GM19240 (cell line): ENCODE measurements at regions not wholly inside any gene's neighbourhood (a gene's known extent, or its start where the extent isn't known, plus 50 kb on each side); places are given as distances from the start of the nearest gene placed in this dataset.
"Not testable (repeated sequence)": the region's sequence is repeated elsewhere in the genome, so short reads cannot be mapped to it uniquely, and the experiment has no call there.

Experiments
- DNase-seq: peaks from one replicate; pipeline ENCODE4 v3.0.0; 2011; ENCODE audit warnings: low spot score; ENCODE audit not compliant: insufficient read length

DNA sequence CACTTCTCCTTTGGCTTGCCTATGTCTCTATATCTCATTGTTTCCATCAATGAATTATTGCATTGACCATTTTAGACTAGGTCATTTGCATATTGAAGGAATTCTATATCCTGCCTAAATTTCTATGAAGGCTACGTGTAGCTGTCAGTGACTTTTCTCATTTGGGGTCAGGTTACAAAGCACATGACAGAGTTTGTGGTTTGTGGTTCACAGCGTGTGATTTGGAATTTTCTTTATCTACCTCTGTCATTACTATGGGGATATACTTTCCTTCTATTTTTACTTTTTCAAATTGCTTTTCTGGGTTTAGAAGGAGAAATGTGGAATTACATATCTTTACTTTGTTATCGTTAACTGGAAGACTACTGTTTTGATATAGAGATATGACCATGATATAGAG, 317.3 kb upstream of the CFAP20DC start:
- DNase-seq = no peak

DNA sequence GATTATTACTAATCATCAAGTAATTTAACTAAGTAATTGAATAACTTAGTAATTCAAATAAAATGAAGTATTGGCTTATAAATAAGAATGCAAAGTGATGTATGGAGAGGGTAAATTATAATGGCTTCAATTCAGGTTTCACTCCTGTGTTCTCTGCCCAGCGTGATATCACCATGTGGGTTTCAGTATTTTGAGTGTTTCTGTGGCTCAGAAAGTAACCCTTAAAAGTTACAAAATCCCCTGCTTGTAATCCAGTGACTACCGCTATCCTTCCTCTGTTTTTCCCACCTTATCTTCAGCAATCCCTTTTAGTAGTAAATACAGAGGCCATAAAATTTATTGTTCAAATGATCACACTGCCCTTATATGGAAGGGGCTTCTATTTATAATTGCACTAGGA, 316.4 kb upstream of the CFAP20DC start:
- no peak for DNase-seq

- no peak for DNase-seq
Measured at GRCh38 chr3:59364496-59364895, 314.7 kb upstream of the CFAP20DC start.

GRCh38 chr3:59360312-59360711, 310.5 kb upstream of the CFAP20DC start:
- not testable (repeated sequence) for DNase-seq

DNA sequence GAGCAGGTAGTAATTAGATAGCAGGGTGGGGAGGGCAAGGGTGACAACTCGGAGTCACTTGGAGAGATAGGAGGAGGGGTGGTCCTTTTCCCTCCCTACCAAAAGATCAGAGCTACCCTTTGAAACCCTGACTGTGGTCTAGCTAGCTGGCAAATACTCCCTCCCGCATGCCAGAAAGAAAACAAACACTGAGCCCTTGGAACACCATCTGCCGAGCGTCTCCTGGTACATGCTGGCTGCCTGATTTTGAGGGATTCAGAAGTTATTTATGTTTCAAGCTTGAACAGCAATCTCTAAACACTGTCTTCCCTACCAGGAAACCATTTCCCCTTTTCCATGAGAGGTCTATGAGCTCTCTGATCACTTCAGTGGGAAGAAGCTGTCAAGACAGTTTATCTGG, 291.6 kb upstream of the CFAP20DC start:
- no peak for DNase-seq

DNA sequence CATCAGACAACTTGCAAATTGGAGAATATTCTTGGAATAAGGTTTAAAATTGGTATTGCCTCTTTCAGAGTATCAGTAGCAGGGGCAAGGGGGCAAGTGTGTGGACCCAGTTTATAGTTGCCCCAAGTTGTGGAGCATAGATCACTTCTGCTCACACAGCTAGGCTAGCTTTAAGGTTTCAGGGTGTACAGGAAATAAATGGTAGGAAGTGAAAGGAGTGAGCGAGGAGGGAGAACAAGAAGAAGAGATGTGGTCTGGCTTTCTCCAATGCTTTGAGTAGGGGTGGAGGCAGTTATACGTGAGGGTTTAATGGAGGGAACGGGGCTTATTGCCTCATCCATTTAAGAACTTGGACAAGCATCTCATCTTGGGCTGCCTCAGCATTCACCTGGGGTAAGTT, 290.0 kb upstream of the CFAP20DC start:
- DNase-seq = no peak

DNA sequence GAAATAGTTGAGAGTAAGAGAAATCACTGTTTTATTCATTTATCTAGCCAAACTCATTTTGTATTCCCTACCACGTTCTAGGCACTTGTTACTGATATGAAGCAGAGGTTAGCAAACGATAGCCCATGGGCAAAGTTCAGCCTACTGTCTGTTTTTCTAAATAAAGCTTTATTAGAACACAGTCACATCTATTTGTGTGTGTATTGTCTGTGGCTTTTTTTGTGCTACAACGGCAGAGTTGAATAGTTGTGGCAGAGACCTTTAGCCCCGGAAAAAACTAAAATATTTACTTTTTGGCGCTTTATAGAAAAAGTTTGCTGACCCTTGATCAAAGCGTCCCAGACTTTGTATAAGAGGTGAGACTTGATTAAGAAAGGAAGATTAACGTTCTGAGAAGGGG, 289.1 kb upstream of the CFAP20DC start:
- DNase-seq = no peak

- DNase-seq = no peak
Measured at GRCh38 chr3:59335338-59335737, 285.5 kb upstream of the CFAP20DC start.

- DNase-seq = no peak
Measured at GRCh38 chr3:59334585-59334984, 284.8 kb upstream of the CFAP20DC start.

DNA sequence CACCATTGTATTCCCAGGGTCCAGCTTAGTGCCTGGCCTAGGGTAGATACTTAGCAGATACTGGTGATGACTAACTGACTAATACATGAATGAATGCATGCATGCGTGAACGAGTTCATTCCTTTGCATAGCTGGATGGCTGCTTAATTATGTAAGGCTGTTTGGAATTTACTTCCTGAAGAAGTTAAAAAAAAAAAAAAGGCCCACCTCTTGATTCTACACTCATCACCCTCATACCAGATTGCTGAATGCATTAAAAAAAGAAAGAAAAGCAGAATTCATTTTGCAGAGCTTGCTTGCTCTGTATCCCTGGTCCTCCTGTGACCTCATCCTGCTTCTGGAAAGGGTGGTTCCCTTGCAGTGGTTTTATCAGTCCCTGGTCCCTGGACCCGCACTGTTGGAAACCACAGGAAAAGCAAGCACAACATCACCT, 277.6 kb upstream of the CFAP20DC start:
- DNase-seq = no peak

DNA sequence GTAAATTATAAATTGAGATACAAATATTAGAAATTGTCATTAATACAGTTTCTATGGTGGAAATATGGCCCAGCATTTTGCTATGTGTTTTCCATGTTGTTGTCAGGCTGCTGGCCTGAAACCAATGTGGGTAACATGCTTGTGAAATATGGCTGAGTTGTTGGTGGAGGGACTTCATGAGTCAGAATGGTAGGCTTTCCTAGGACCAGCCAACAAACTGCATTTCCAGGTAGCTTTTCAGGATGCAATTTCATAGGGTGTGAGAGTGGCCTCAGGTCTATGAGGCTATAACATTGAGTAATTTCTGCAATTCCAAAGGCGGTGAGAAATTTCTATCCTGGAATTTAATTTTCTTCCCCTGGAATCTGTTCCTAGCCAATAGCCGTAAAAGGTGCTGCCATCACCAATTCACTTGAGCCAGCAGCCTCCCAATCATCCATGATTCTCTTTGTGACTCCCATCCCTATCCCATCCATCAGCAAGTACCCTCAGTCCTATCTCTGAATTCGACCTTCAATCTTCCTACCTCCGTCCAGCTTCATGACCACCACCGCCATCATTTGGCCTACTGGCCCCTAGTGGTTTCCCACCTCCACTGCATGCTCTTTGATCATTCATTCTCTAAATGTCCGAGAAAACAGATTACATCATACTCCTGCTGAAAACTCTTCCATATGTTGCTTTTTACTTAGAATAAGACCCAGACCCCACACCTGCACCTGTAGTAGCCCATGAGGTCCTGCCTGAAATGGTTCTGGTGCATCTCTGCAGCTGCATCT, 276.6 kb upstream of the CFAP20DC start:
- DNase-seq = no peak

GRCh38 chr3:59321881-59322540, 272.2 kb upstream of the CFAP20DC start:
- no peak for DNase-seq

DNA sequence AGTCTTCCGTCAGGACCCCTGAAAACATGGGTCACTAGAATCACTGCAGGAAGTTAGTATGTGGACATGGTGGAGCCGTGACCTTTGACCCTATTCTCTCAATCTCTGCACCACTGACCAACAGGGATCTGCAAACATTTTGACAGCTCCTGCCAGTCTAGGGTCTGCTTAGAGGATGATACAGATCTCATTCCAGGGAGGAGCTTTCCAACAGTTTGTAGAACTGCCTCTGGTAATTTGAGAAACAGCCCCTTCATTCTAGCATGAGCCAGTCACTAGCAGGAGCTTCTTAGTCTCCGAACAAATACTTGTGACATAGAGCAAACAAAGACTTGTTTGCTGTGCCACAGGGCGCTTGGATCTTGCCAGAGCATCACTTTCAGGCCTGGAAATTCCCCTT, 270.3 kb upstream of the CFAP20DC start:
- no peak for DNase-seq

- no peak for DNase-seq
Measured at GRCh38 chr3:59319442-59319841, 269.6 kb upstream of the CFAP20DC start.

GRCh38 chr3:59318881-59319280, 269.1 kb upstream of the CFAP20DC start:
- DNase-seq = no peak

- DNase-seq = no peak
Measured at GRCh38 chr3:59317386-59317785, 267.6 kb upstream of the CFAP20DC start.

- DNase-seq = no peak
Measured at GRCh38 chr3:59316688-59317275, 267.0 kb upstream of the CFAP20DC start.

DNA sequence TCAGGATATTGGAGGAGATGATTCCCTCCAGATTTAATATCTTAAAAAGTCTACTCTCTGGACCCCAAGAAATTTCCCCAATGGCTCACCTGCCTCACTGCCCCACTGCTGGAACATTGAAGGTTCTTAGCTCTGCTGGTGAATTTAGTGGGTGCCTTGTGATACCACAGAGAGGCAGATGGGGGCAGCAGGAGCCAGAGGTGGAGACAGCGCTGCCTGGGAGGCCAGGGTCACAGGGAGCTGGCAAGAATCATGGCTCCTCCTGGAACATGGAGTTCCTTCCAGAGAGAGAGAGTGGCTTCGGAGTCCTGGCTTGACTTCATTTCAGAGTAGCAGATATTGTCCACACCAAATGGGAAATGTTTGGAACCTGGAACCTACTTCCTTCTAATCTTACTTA, 263.5 kb upstream of the CFAP20DC start:
- DNase-seq = peak; percentile 8

DNA sequence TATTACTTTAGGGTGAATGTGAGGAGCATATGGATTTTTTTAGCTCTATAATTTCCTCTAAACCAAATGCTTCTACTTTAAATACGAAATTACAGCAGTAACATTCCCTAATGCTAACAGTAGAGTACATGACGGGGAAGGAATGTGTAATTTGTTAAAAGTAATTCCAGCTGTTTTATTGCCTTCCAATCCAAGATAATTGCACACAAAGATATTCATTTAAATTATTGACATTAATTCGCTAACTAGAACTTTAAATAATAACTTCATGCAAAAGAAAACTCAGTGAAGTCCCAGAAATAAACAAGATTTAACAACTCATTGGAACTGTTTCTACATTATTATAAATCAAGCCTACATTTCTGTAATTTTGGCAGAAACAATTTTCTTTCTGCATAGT, 261.4 kb upstream of the CFAP20DC start:
- DNase-seq = no peak

GRCh38 chr3:59310736-59311135, 260.9 kb upstream of the CFAP20DC start:
- DNase-seq = no peak

DNA sequence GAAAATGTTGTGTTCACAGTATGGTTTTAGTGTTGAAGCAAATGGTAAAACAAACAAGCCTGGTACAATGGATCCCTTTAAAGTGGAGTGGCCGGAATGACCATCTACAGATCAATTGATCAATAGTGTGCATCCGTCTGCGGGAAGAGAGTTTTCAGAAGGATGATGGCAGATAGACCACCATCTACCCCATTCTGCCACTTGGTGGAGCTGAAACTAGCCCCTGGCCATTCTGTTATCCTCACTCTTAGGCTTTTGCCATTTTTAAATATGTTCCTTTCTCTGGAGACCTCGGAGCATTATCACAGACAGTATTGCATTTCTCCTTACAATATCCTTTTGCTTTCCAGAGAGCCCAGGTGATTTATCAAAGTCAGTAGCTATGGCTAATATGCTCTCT, 258.9 kb upstream of the CFAP20DC start:
- DNase-seq = no peak

- DNase-seq = no peak
Measured at GRCh38 chr3:59308001-59308400, 258.2 kb upstream of the CFAP20DC start.

GRCh38 chr3:59306436-59306835, 256.6 kb upstream of the CFAP20DC start:
- DNase-seq = no peak
